PC-3 (cell line): ENCODE measurements at regions not wholly inside any gene's neighbourhood (a gene's known extent, or its start where the extent isn't known, plus 50 kb on each side); places are given as distances from the start of the nearest gene placed in this dataset.
A peak's percentile ranks its signal among the peaks of the same experiment; 100 is the strongest.

Source experiments
- ATAC-seq: fragments of 200-7000 bp; cut with Tn5 transposase; 2 replicates; pipeline ENCODE4 v1.9.1; 2020; ENCODE audit warnings: mild to moderate bottlenecking, moderate library complexity
- BruUV-seq: library from RNA; stranded (reverse); fragments of 400-500 nt; replicated peaks from 2 replicates; lab custom pipeline; 2021; lab: Mats Ljungman, UMichigan
- CTCF ChIA-PET: fragments of 300-600 bp; sonication (Branson Sonifier 250); formaldehyde crosslinking; loops from one replicate; lab custom pipeline; 2022; ENCODE audit warnings: antibody characterized with exemption; lab: Charles Lee
- POLR2A ChIA-PET: fragments of 300-600 bp; sonication (Branson Sonifier 250); formaldehyde crosslinking; loops from one replicate; lab custom pipeline; 2022; ENCODE audit warnings: antibody characterized with exemption; ENCODE audit not compliant: unreplicated experiment; lab: Charles Lee
- DNase-seq: peaks from one replicate; pipeline ENCODE4 v3.0.0-alpha.2; 2015
- H2AFZ ChIP-seq: fragments of 300-600 bp; sonication (generic); 2 replicates; pipeline ENCODE4 v1.6.0; 2016; ENCODE audit warnings: antibody characterized with exemption, low read length
- H3F3A ChIP-seq: fragments of 300-600 bp; sonication (generic); one replicate; pipeline ENCODE4 v1.6.0; 2017; ENCODE audit warnings: antibody characterized with exemption, low read length, control low read depth, mild to moderate bottlenecking; ENCODE audit not compliant: unreplicated experiment
- H3K27ac ChIP-seq: fragments of 300-600 bp; sonication (generic); 2 replicates; pipeline ENCODE4 v1.5.1; 2016; ENCODE audit warnings: mild to moderate bottlenecking, low read length
- H3K27me3 ChIP-seq: fragments of 300-600 bp; sonication (generic); 2 replicates; pipeline ENCODE4 v1.6.1; 2016; ENCODE audit warnings: low read length, mixed read lengths
- H3K36me3 ChIP-seq: fragments of 300-600 bp; sonication (generic); 2 replicates; pipeline ENCODE4 v1.6.1; 2016; ENCODE audit warnings: low read depth, mixed run types, low read length, mixed read lengths
- H3K4me1 ChIP-seq: fragments of 300-600 bp; sonication (generic); 2 replicates; pipeline ENCODE4 v1.5.1; 2016; ENCODE audit warnings: low read length; ENCODE audit not compliant: insufficient read depth
- H3K4me2 ChIP-seq: fragments of 300-600 bp; sonication (generic); 2 replicates; pipeline ENCODE4 v1.6.0; 2016; ENCODE audit warnings: low read length
- H3K4me3 ChIP-seq: fragments of 300-600 bp; sonication (generic); 2 replicates; pipeline ENCODE4 v1.5.1; 2016; ENCODE audit warnings: mild to moderate bottlenecking, low read length, mixed read lengths
- H3K79me2 ChIP-seq: fragments of 300-600 bp; sonication (generic); 2 replicates; pipeline ENCODE4 v1.6.1; 2017; ENCODE audit warnings: low read length, mixed read lengths
- H3K9ac ChIP-seq: fragments of 300-600 bp; sonication (generic); 2 replicates; pipeline ENCODE4 v1.6.0; 2016; ENCODE audit warnings: mild to moderate bottlenecking, low read length
- H3K9me2 ChIP-seq: fragments of 300-600 bp; sonication (generic); replicated peaks from 2 replicates; pipeline ENCODE4 v1.6.1; 2016; ENCODE audit warnings: mixed run types, low read length, mixed read lengths
- H3K9me3 ChIP-seq: fragments of 300-600 bp; sonication (generic); 2 replicates; pipeline ENCODE4 v1.6.1; 2016; ENCODE audit warnings: low read length, mixed read lengths
- H4K20me1 ChIP-seq: fragments of 300-600 bp; sonication (generic); 2 replicates; pipeline ENCODE4 v1.6.1; 2016; ENCODE audit warnings: low read length, mixed read lengths
- EZH2 ChIP-seq: fragments of 300-600 bp; sonication (generic); IDR thresholded peaks from one replicate; pipeline ENCODE4 v1.6.1; 2017; ENCODE audit warnings: antibody characterized with exemption, mild to moderate bottlenecking, low read length; ENCODE audit not compliant: unreplicated experiment
- EZH2phosphoT487 ChIP-seq: fragments of 300-600 bp; sonication (generic); IDR thresholded peaks from 2 replicates; pipeline ENCODE4 v1.6.1; 2018; ENCODE audit warnings: mild to moderate bottlenecking, antibody characterized with exemption, low read length, borderline replicate concordance
- intact Hi-C: fragments of 100-400 bp; cut with micrococcal nuclease; formaldehyde crosslinking; loops from 2 replicates; pipeline ENCODE4 v1.9.0; 2023
- TF ChIP-seq, protein P1 (sequence below): fragments of 300-600 bp; sonication (generic); conservative IDR thresholded peaks from 2 replicates; pipeline ENCODE4 v1.5.1; 2017; ENCODE audit warnings: antibody characterized with exemption, low read depth, mild to moderate bottlenecking, low read length

DNA sequence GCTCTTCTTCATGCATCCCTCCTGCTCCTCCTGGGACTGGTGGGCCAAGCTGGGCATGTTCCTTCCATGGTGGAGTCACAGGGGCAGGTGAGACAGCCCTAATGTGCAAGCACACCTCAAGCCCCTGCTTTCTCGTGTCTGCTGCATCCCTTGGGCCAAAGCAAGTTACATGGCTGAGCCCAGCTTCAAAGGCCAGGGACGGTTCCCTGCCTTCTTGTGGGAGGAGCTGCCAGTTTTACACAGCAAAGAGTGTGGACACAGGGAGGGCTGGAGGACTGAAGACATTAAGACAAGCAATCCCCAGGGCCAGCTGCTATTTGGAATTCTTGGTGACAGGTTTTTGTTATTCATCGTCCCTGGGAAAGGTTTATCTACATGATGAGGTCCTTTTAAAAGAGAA is 175.2 kb upstream of the CACNA1E start:
- no peaks in the 10 kb centered on the region for H3K9me2 ChIP-seq
- CTCF ChIA-PET, result no interaction called here
- DNase-seq (no peak), ATAC-seq (no peak)
- intact Hi-C loops, result no loop called here
- no peak overlapping the region for H3K4me3 ChIP-seq
- no peak overlapping the region for H3K9ac ChIP-seq
- no TSS peak for BruUV-seq
- H3K9me3 ChIP-seq, result no peaks in the 10 kb centered on the region
- no peak overlapping the region for H3K4me2 ChIP-seq
- H3K27ac ChIP-seq, result no peak overlapping the region
- peaks cover 35% of the 10 kb centered on the region for H3K27me3 ChIP-seq
- H2AFZ ChIP-seq, result no peak overlapping the region
- H3K79me2 ChIP-seq, result no peaks in the 10 kb centered on the region
- H4K20me1 ChIP-seq, result no peaks in the 10 kb centered on the region
- H3F3A ChIP-seq, result no peaks in the 10 kb centered on the region
- H3K36me3 ChIP-seq, result no peaks in the 10 kb centered on the region
- no peak for TF ChIP-seq EZH2
- TF ChIP-seq, protein P1, sequence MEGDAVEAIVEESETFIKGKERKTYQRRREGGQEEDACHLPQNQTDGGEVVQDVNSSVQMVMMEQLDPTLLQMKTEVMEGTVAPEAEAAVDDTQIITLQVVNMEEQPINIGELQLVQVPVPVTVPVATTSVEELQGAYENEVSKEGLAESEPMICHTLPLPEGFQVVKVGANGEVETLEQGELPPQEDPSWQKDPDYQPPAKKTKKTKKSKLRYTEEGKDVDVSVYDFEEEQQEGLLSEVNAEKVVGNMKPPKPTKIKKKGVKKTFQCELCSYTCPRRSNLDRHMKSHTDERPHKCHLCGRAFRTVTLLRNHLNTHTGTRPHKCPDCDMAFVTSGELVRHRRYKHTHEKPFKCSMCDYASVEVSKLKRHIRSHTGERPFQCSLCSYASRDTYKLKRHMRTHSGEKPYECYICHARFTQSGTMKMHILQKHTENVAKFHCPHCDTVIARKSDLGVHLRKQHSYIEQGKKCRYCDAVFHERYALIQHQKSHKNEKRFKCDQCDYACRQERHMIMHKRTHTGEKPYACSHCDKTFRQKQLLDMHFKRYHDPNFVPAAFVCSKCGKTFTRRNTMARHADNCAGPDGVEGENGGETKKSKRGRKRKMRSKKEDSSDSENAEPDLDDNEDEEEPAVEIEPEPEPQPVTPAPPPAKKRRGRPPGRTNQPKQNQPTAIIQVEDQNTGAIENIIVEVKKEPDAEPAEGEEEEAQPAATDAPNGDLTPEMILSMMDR, result no peak
- no peak for TF ChIP-seq EZH2phosphoT487
- H3K4me1 ChIP-seq, result no peaks in the 10 kb centered on the region; the same call in 1 of the 2 replicates
- POLR2A ChIA-PET, result no interaction called here

DNA sequence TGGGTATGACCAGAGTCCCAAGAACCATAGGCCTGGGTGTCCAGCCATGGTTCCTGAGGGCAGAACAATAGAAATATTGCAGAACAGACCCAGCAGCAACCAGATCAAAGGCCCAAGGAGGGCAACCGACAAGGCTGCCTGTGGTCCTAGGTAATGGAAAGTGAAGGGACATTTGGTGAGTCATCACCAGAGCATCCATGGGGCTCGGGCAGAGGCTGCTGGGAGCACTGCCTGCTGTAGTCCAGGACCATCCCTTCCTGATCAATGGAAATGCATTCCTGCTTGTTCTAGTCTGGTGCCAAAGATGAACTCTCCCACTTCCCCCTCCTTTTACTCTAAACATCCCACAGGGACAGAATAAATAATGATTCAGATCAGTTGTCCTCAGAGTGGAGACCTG is 172.8 kb upstream of the CACNA1E start:
- Histone ChIP-seq H3K4me2 (no peak overlapping the region), H3K36me3 (no peaks in the 10 kb centered on the region), H3K9me3 (no peaks in the 10 kb centered on the region), H3K4me3 (no peak overlapping the region), H4K20me1 (no peaks in the 10 kb centered on the region), H3K27me3 (peaks cover 28% of the 10 kb centered on the region), H3K9ac (no peak overlapping the region), H2AFZ (no peak overlapping the region), H3K79me2 (no peaks in the 10 kb centered on the region), H3K9me2 (no peaks in the 10 kb centered on the region), H3F3A (no peaks in the 10 kb centered on the region), H3K4me1 (peaks cover 3% of the 10 kb centered on the region; the same call in 1 of the 2 replicates), H3K27ac (no peak overlapping the region)
- ATAC-seq (no peak), DNase-seq (peak; percentile 4)
- no TSS peak for BruUV-seq
- ChIA-PET CTCF (no interaction called here), POLR2A (no interaction called here)
- intact Hi-C loops, result no loop called here
- no peak for TF ChIP-seq EZH2
- TF ChIP-seq, protein P1, result no peak
- no peak for TF ChIP-seq EZH2phosphoT487

- Histone ChIP-seq H3K27me3 (peaks cover 37% of the 10 kb centered on the region), H2AFZ (no peak overlapping the region), H4K20me1 (no peaks in the 10 kb centered on the region), H3K4me2 (no peak overlapping the region), H3K9ac (no peak overlapping the region), H3K4me3 (no peak overlapping the region), H3K9me2 (no peaks in the 10 kb centered on the region), H3K4me1 (peaks cover 3% of the 10 kb centered on the region; the same call in 1 of the 2 replicates), H3K9me3 (no peaks in the 10 kb centered on the region), H3K36me3 (no peaks in the 10 kb centered on the region), H3K27ac (no peak overlapping the region), H3K79me2 (no peaks in the 10 kb centered on the region), H3F3A (no peaks in the 10 kb centered on the region)
- ATAC-seq (no peak), DNase-seq (no peak)
- intact Hi-C loops, result no loop called here
- BruUV-seq, result no TSS peak
- POLR2A ChIA-PET, result no interaction called here
- TF ChIP-seq, protein P1, result no peak
- TF ChIP-seq EZH2, result no peak
- no peak for TF ChIP-seq EZH2phosphoT487
- CTCF ChIA-PET, result no interaction called here
Observed at GRCh38 chr1:181312946-181313345, 170.4 kb upstream of the CACNA1E start.
